ENCODE measurements at regions not wholly inside any gene's neighbourhood (a gene's known extent, or its start where the extent isn't known, plus 50 kb on each side); places are given as distances from the start of the nearest gene placed in this dataset.
"Not testable (repeated sequence)": the region's sequence is repeated elsewhere in the genome, so short reads cannot be mapped to it uniquely, and the experiment has no call there.

- Mint-ChIP-seq H3K27me3 (peaks cover 6% of the 10 kb centered on the region), H3K9me3 (no peaks in the 10 kb centered on the region), H3K27ac (no peak overlapping the region), H3K4me1 (ENCODE audit: low read depth) (no peaks in the 10 kb centered on the region), H3K4me3 (no peak overlapping the region), H3K36me3 (ENCODE audit: low read depth) (no peaks in the 10 kb centered on the region)
- ChIA-PET CTCF (no interaction called here), POLR2A (no interaction called here)
- ATAC-seq (no peak), DNase-seq (no peak)
- intact Hi-C loops (cut with micrococcal nuclease) = no loop called here
- TF ChIP-seq CTCF (IDR thresholded peaks at IDR 0.05) = no peak
Observed at GRCh38 chr1:166600574-166600973, 238.7 kb upstream of the POGK start.

- H3K36me3 Mint-ChIP-seq (ENCODE audit: low read depth) = no peaks in the 10 kb centered on the region
- DNase-seq = no peak
- CTCF ChIA-PET = no interaction called here
- H3K27ac Mint-ChIP-seq = no peak overlapping the region
- no peak for ATAC-seq
- H3K27me3 Mint-ChIP-seq = peaks cover 2% of the 10 kb centered on the region
- H3K4me1 Mint-ChIP-seq (ENCODE audit: low read depth) = no peaks in the 10 kb centered on the region
- no peak overlapping the region for H3K4me3 Mint-ChIP-seq
- intact Hi-C loops (cut with micrococcal nuclease) = no loop called here
- POLR2A ChIA-PET = no interaction called here
- H3K9me3 Mint-ChIP-seq = no peaks in the 10 kb centered on the region
- TF ChIP-seq CTCF (IDR thresholded peaks at IDR 0.05) = no peak
Observed at GRCh38 chr1:166601650-166602278, 237.5 kb upstream of the POGK start.

- H3K36me3 Mint-ChIP-seq (ENCODE audit: low read depth); H3K9me3 Mint-ChIP-seq; H3K4me3 Mint-ChIP-seq; H3K27me3 Mint-ChIP-seq; CTCF ChIA-PET; intact Hi-C loops (cut with micrococcal nuclease); POLR2A ChIA-PET; DNase-seq; H3K27ac Mint-ChIP-seq; ATAC-seq; H3K4me1 Mint-ChIP-seq (ENCODE audit: low read depth): not testable (repeated sequence)
Observed at GRCh38 chr1:166602801-166603200, 236.5 kb upstream of the POGK start.

- H3K9me3 Mint-ChIP-seq = no peaks in the 10 kb centered on the region
- intact Hi-C loops (cut with micrococcal nuclease) = no loop called here
- no peaks in the 10 kb centered on the region for H3K36me3 Mint-ChIP-seq (ENCODE audit: low read depth)
- DNase-seq = no peak
- POLR2A ChIA-PET = no interaction called here
- no peak overlapping the region for H3K27ac Mint-ChIP-seq
- no peaks in the 10 kb centered on the region for H3K27me3 Mint-ChIP-seq
- TF ChIP-seq CTCF (IDR thresholded peaks at IDR 0.05) = no peak
- H3K4me1 Mint-ChIP-seq (ENCODE audit: low read depth) = no peaks in the 10 kb centered on the region
- CTCF ChIA-PET = no interaction called here
- ATAC-seq = no peak
- H3K4me3 Mint-ChIP-seq = no peak overlapping the region
Observed at GRCh38 chr1:166603296-166603695, 236.0 kb upstream of the POGK start.

GRCh38 chr1:166605137-166605536 lies 234.1 kb upstream of the POGK start:
- Mint-ChIP-seq H3K27me3 (no peaks in the 10 kb centered on the region), H3K4me1 (ENCODE audit: low read depth) (no peaks in the 10 kb centered on the region), H3K27ac (no peak overlapping the region), H3K4me3 (no peak overlapping the region), H3K9me3 (no peaks in the 10 kb centered on the region), H3K36me3 (ENCODE audit: low read depth) (no peaks in the 10 kb centered on the region)
- ChIA-PET POLR2A (no interaction called here), CTCF (no interaction called here)
- no peak for TF ChIP-seq CTCF (IDR thresholded peaks at IDR 0.05)
- intact Hi-C loops (cut with micrococcal nuclease) = no loop called here
- no peak for ATAC-seq
- DNase-seq = no peak

GRCh38 chr1:166612886-166613285 lies 226.4 kb upstream of the POGK start:
- intact Hi-C loops (cut with micrococcal nuclease) = no loop called here
- TF ChIP-seq CTCF (IDR thresholded peaks at IDR 0.05) = no peak
- peaks cover 1% of the 10 kb centered on the region for H3K27me3 Mint-ChIP-seq
- DNase-seq (no peak), ATAC-seq (no peak)
- CTCF ChIA-PET = no interaction called here
- no peaks in the 10 kb centered on the region for H3K9me3 Mint-ChIP-seq
- no peak overlapping the region for H3K27ac Mint-ChIP-seq
- POLR2A ChIA-PET = no interaction called here
- H3K36me3 Mint-ChIP-seq (ENCODE audit: low read depth) = no peaks in the 10 kb centered on the region
- H3K4me1 Mint-ChIP-seq (ENCODE audit: low read depth) = no peaks in the 10 kb centered on the region
- H3K4me3 Mint-ChIP-seq = no peak overlapping the region
